GM12878 (cell line): ENCODE measurements at regions not wholly inside any gene's neighbourhood (a gene's known extent, or its start where the extent isn't known, plus 50 kb on each side); places are given as distances from the start of the nearest gene placed in this dataset.

Experiments
- ATAC-seq: fragments of 200-7000 bp; cut with Tn5 transposase; 3 replicates; pipeline ENCODE4 v1.9.1; 2020; ENCODE audit warnings: mild to moderate bottlenecking, moderate library complexity
- BruUV-seq: library from RNA; stranded (reverse); fragments of 400-500 nt; replicated peaks from 2 replicates; lab custom pipeline; 2021; lab: Mats Ljungman, UMichigan
- CTCF ChIA-PET: fragments of 300-600 bp; sonication (Branson Sonifier 250); formaldehyde crosslinking; extraction: SDS; loops from one replicate; lab custom pipeline; 2021; ENCODE audit warnings: inconsistent platforms; lab: Yijun Ruan, JAX
- POLR2A ChIA-PET: fragments of 350-600 bp; formaldehyde crosslinking; extraction: SDS; loops from one replicate; lab custom pipeline; 2021; ENCODE audit warnings: inconsistent platforms; lab: Charles Lee
- RAD21 ChIA-PET: fragments of 300-600 bp; sonication (Branson Sonifier 250); formaldehyde crosslinking; loops from one replicate; lab custom pipeline; 2023; ENCODE audit warnings: antibody characterized with exemption; ENCODE audit not compliant: unreplicated experiment; lab: Charles Lee
- SMC1A ChIA-PET: fragments of 300-600 bp; sonication (Branson Sonifier 250); formaldehyde crosslinking; loops from one replicate; lab custom pipeline; 2023; ENCODE audit not compliant: unreplicated experiment, uncharacterized antibody; lab: Charles Lee
- DNase-seq: peaks from one replicate; pipeline ENCODE4 v3.0.0-alpha.2; 2011; ENCODE audit warnings: low read depth, low spot score
- FAIRE-seq: peaks from 3 replicates; lab custom pipeline; 2011; peaks lifted over from hg19 to GRCh38; lab: Jason Lieb, UNC
- H2AFZ ChIP-seq: 2 replicates; pipeline ENCODE4 v1.6.0; 2011; ENCODE audit warnings: low read depth, low read length, control low read depth; ENCODE audit not compliant: control insufficient read depth
- H3K27ac ChIP-seq: 2 replicates; pipeline ENCODE4 v1.5.1; 2011; ENCODE audit warnings: control low read depth; ENCODE audit not compliant: control insufficient read depth, insufficient read depth
- H3K27me3 ChIP-seq, 2 experiments: replicated peaks in 1 of 2; 2 replicates each; pipeline versions ENCODE4 v1.6.0 to v1.6.1; 2011; ENCODE audit warnings: low read length in 1 of 2; ENCODE audit not compliant: control insufficient read depth in 2 of 2, insufficient read depth in 2 of 2
- H3K36me3 ChIP-seq, 2 experiments: 2 replicates each; pipeline ENCODE4 v1.5.1; 2011; ENCODE audit warnings: low read length in 1 of 2; ENCODE audit not compliant: control insufficient read depth in 2 of 2, insufficient read depth in 2 of 2
- H3K4me1 ChIP-seq: 2 replicates; pipeline ENCODE4 v1.6.1; 2011; ENCODE audit warnings: mild to moderate bottlenecking, low read length, moderate library complexity, mixed read lengths; ENCODE audit not compliant: control insufficient read depth, insufficient read depth
- H3K4me2 ChIP-seq: 2 replicates; pipeline ENCODE4 v1.6.0; 2011; ENCODE audit warnings: control low read depth; ENCODE audit not compliant: control insufficient read depth, insufficient read depth
- H3K4me3 ChIP-seq: fragments of 200-600 bp; sonication (generic); 2 replicates; pipeline ENCODE4 v1.5.1; 2016
- H3K79me2 ChIP-seq: 2 replicates; pipeline ENCODE4 v1.6.0; 2011; ENCODE audit warnings: low read length; ENCODE audit not compliant: control insufficient read depth, insufficient read depth
- H3K9ac ChIP-seq: 2 replicates; pipeline ENCODE4 v1.8.0; 2011; ENCODE audit warnings: low read length, control low read depth, mixed read lengths; ENCODE audit not compliant: control insufficient read depth, insufficient read depth
- H3K9me3 ChIP-seq: replicated peaks from 3 replicates; pipeline ENCODE4 v1.5.1; 2011; ENCODE audit warnings: mild to moderate bottlenecking, low read length; ENCODE audit not compliant: control insufficient read depth, insufficient read depth
- H4K20me1 ChIP-seq: 2 replicates; pipeline ENCODE4 v1.6.0; 2011; ENCODE audit not compliant: control insufficient read depth, insufficient read depth
- CUX1 ChIP-seq: IDR thresholded peaks from 2 replicates; pipeline ENCODE4 v1.6.1; 2012; ENCODE audit warnings: improper control_type of control experiment, low read depth, low read length; ENCODE audit not compliant: insufficient replicate concordance
- GATAD2B ChIP-seq: fragments of 450-650 bp; conservative IDR thresholded peaks from 2 replicates; pipeline ENCODE4 v1.6.1; 2017; ENCODE audit warnings: low read depth, mild to moderate bottlenecking, moderate library complexity
- NBN ChIP-seq: fragments of 450-650 bp; IDR thresholded peaks from 2 replicates; pipeline ENCODE4 v1.6.1; 2016
- NFYB ChIP-seq: IDR thresholded peaks from 2 replicates; pipeline ENCODE4 v1.6.1; 2011; ENCODE audit warnings: low read depth, mild to moderate bottlenecking, low read length, improper control_type of control experiment, moderate library complexity; ENCODE audit not compliant: insufficient read depth
- NR2F1 ChIP-seq: fragments of 450-650 bp; conservative IDR thresholded peaks from 2 replicates; pipeline ENCODE4 v1.6.1; 2017; ENCODE audit warnings: mild to moderate bottlenecking
- POLR2A ChIP-seq: IDR thresholded peaks from 2 replicates; pipeline ENCODE4 v1.6.1; 2011; ENCODE audit warnings: low read depth, mild to moderate bottlenecking, low read length
- POLR2AphosphoS5 ChIP-seq: IDR thresholded peaks from 2 replicates; pipeline ENCODE4 v1.6.1; 2011; ENCODE audit warnings: mild to moderate bottlenecking, low read length, inconsistent platforms
- PRDM15 ChIP-seq: fragments of 450-650 bp; formaldehyde crosslinking; IDR thresholded peaks from 2 replicates; pipeline ENCODE4 v1.4.0; 2020; ENCODE audit warnings: mild to moderate bottlenecking, moderate library complexity
- SMC3 ChIP-seq: IDR thresholded peaks from 2 replicates; pipeline ENCODE4 v1.6.1; 2011; ENCODE audit warnings: low read length, improper control_type of control experiment, borderline replicate concordance
- SRF ChIP-seq, 2 experiments: IDR thresholded peaks; 2 replicates each; pipeline ENCODE4 v1.6.1; 2011; ENCODE audit warnings: low read depth in 2 of 2, low read length in 2 of 2, mild to moderate bottlenecking in 1 of 2, moderate library complexity in 1 of 2
- USF2 ChIP-seq: IDR thresholded peaks from 2 replicates; pipeline ENCODE4 v1.6.1; 2011; ENCODE audit warnings: low read depth, low read length, improper control_type of control experiment, borderline replicate concordance
- ZBTB33 ChIP-seq: fragments of 450-650 bp; IDR thresholded peaks from 2 replicates; pipeline ENCODE4 v1.6.1; 2017; ENCODE audit warnings: mild to moderate bottlenecking
- WGBS: methylation state at CpG from one replicate; pipeline ENCODE4 v1.1.6; 2016; ENCODE audit warnings: low lambda C conversion rate; ENCODE audit not compliant: insufficient replicate concordance, insufficient coverage; ENCODE audit errors: missing lambda C conversion rate; 5-methylcytosine and 5-hydroxymethylcytosine counted together
- in situ Hi-C: fragments of 300-500 bp; cut with MboI; formaldehyde crosslinking; loops from 9 replicates; pipeline ENCODE4 v1.14.3; 2018; ENCODE audit warnings: mixed read lengths
- intact Hi-C: fragments of 100-400 bp; cut with micrococcal nuclease; formaldehyde crosslinking; loops from one replicate; pipeline ENCODE4 v1.14.2; 2022; ENCODE audit not compliant: unreplicated experiment

- no peak for TF ChIP-seq SRF (IDR thresholded peaks at IDR 0.05; ENCODE audit: low read depth in 2 of 2, low read length in 2 of 2)
- no peak for TF ChIP-seq CUX1
- TF ChIP-seq GATAD2B = no peak
- no peak for TF ChIP-seq POLR2A
- no peak for TF ChIP-seq ZBTB33
Measured at GRCh38 chr17:71842986-71843385, 277.8 kb upstream of the SOX9 start (continued).

GRCh38 chr17:71845337-71845736 is 275.5 kb upstream of the SOX9 start:
- in situ Hi-C loops = no loop called here
- no peaks in the 10 kb centered on the region; the same call in 2 of the 3 replicates for H3K9me3 ChIP-seq
- ChIA-PET CTCF (no interaction called here), POLR2A (no interaction called here), SMC1A (no interaction called here), RAD21 (no interaction called here)
- BruUV-seq = no TSS peak
- ATAC-seq = no peak
- no peaks in the 10 kb centered on the region for H3K4me1 ChIP-seq
- H3K36me3 ChIP-seq = no peaks in the 10 kb centered on the region
- no peak for FAIRE-seq
- WGBS = 54% methylated on average over 2 of the region's 2 CpGs
- intact Hi-C loops = no loop called here
- H2AFZ ChIP-seq = no peak overlapping the region
- TF ChIP-seq NBN (no peak), PRDM15 (no peak), NFYB (no peak), USF2 (no peak), POLR2AphosphoS5 (no peak), SMC3 (no peak), NR2F1 (no peak)
- H3K27ac ChIP-seq = no peak overlapping the region
- DNase-seq = no peak
- H3K27me3 ChIP-seq = no peaks in the 10 kb centered on the region
- H3K9ac ChIP-seq = no peak overlapping the region
- no peak overlapping the region for H3K4me3 ChIP-seq
- H3K4me2 ChIP-seq = no peak overlapping the region
- H3K79me2 ChIP-seq = no peaks in the 10 kb centered on the region
- H4K20me1 ChIP-seq = no peaks in the 10 kb centered on the region
